ENCODE measurements at regions not wholly inside any gene's neighbourhood (a gene's known extent, or its start where the extent isn't known, plus 50 kb on each side); places are given as distances from the start of the nearest gene placed in this dataset.

- WGBS (ENCODE audit: low lambda C conversion rate, missing lambda C conversion rate): 94% methylated on average over 1 of the region's 1 CpG
- Histone ChIP-seq H4K20me1 (ENCODE audit: insufficient read depth, poor library complexity, severe bottlenecking) (no peaks in the 10 kb centered on the region), H2AFZ (no peak overlapping the region), H3K9me2 (replicated peaks; ENCODE audit: insufficient read depth) (no peaks in the 10 kb centered on the region), H3K4me2 (no peak overlapping the region), H3K4me3 (no peak overlapping the region), H3K27ac (no peak overlapping the region), H3K27me3 (no peaks in the 10 kb centered on the region), H3K79me2 (no peaks in the 10 kb centered on the region), H3K9me3 (ENCODE audit: low read depth) (no peaks in the 10 kb centered on the region), H3K36me3 (replicated peaks; ENCODE audit: insufficient read depth, low read depth) (no peaks in the 10 kb centered on the region), H3K4me1 (ENCODE audit: insufficient read depth) (no peaks in the 10 kb centered on the region)
- no peak for DNase-seq (ENCODE audit: low spot score)
- TF ChIP-seq EZH2phosphoT487 (IDR thresholded peaks at IDR 0.05; ENCODE audit: low read depth, severe bottlenecking, unreplicated experiment) (no peak), CTCF (IDR thresholded peaks at IDR 0.05; ENCODE audit: poor library complexity) (no peak), EZH2 (IDR thresholded peaks at IDR 0.05; ENCODE audit: borderline replicate concordance) (no peak)
These were observed 229.8 kb upstream of the FLRT2 start for GRCh38 chr14:85300107-85300506.

- TF ChIP-seq CTCF (IDR thresholded peaks at IDR 0.05; ENCODE audit: poor library complexity) (no peak), EZH2 (IDR thresholded peaks at IDR 0.05; ENCODE audit: borderline replicate concordance) (no peak), EZH2phosphoT487 (IDR thresholded peaks at IDR 0.05; ENCODE audit: low read depth, severe bottlenecking, unreplicated experiment) (no peak)
- no peak overlapping the region for H3K4me3 ChIP-seq
- H3K9me3 ChIP-seq (ENCODE audit: low read depth): no peaks in the 10 kb centered on the region
- no peaks in the 10 kb centered on the region for H3K9me2 ChIP-seq (replicated peaks; ENCODE audit: insufficient read depth)
- no peaks in the 10 kb centered on the region for H3K79me2 ChIP-seq
- DNase-seq (ENCODE audit: low spot score): no peak
- no peaks in the 10 kb centered on the region for H4K20me1 ChIP-seq (ENCODE audit: insufficient read depth, poor library complexity, severe bottlenecking)
- H3K27ac ChIP-seq: no peak overlapping the region
- WGBS (ENCODE audit: low lambda C conversion rate, missing lambda C conversion rate): 24% methylated on average over 4 of the region's 4 CpGs
- no peaks in the 10 kb centered on the region for H3K36me3 ChIP-seq (replicated peaks; ENCODE audit: insufficient read depth, low read depth)
- H2AFZ ChIP-seq: no peak overlapping the region
- H3K4me1 ChIP-seq (ENCODE audit: insufficient read depth): no peaks in the 10 kb centered on the region
- no peaks in the 10 kb centered on the region for H3K27me3 ChIP-seq
- no peak overlapping the region for H3K4me2 ChIP-seq
These were observed 228.4 kb upstream of the FLRT2 start for GRCh38 chr14:85301506-85301905.

GRCh38 chr14:85306024-85306423, 223.9 kb upstream of the FLRT2 start:
- no peak overlapping the region for H3K27ac ChIP-seq
- H3K9me3 ChIP-seq (ENCODE audit: low read depth): no peaks in the 10 kb centered on the region
- no peaks in the 10 kb centered on the region for H3K9me2 ChIP-seq (replicated peaks; ENCODE audit: insufficient read depth)
- H3K79me2 ChIP-seq: no peaks in the 10 kb centered on the region
- H2AFZ ChIP-seq: no peak overlapping the region
- H4K20me1 ChIP-seq (ENCODE audit: insufficient read depth, poor library complexity, severe bottlenecking): no peaks in the 10 kb centered on the region
- DNase-seq (ENCODE audit: low spot score): no peak
- H3K36me3 ChIP-seq (replicated peaks; ENCODE audit: insufficient read depth, low read depth): no peaks in the 10 kb centered on the region
- H3K27me3 ChIP-seq: no peaks in the 10 kb centered on the region
- 80% methylated on average over 3 of the region's 3 CpGs for WGBS (ENCODE audit: low lambda C conversion rate, missing lambda C conversion rate)
- H3K4me2 ChIP-seq: no peak overlapping the region
- TF ChIP-seq CTCF (IDR thresholded peaks at IDR 0.05; ENCODE audit: poor library complexity): no peak
- no peak for TF ChIP-seq EZH2 (IDR thresholded peaks at IDR 0.05; ENCODE audit: borderline replicate concordance)
- TF ChIP-seq EZH2phosphoT487 (IDR thresholded peaks at IDR 0.05; ENCODE audit: low read depth, severe bottlenecking, unreplicated experiment): no peak
- H3K4me1 ChIP-seq (ENCODE audit: insufficient read depth): peaks cover 6% of the 10 kb centered on the region
- no peak overlapping the region for H3K4me3 ChIP-seq
